ENCODE measurements at regions not wholly inside any gene's neighbourhood (a gene's known extent, or its start where the extent isn't known, plus 50 kb on each side); places are given as distances from the start of the nearest gene placed in this dataset.

GRCh38 chr2:7450833-7451190, 533.6 kb downstream of the RNF144A start:
- H3K36me3 Mint-ChIP-seq (ENCODE audit: insufficient read depth, unreplicated experiment) = no peaks in the 10 kb centered on the region
- H3K27me3 ChIP-seq (replicated peaks; ENCODE audit: control insufficient read depth, insufficient read depth, low read length) = no peaks in the 10 kb centered on the region; the same call in none of the 2 replicates
- POLR2A ChIA-PET = no interaction called here
- no peak overlapping the region for H3K27ac Mint-ChIP-seq (ENCODE audit: unreplicated experiment)
- no peak overlapping the region for H3K4me3 ChIP-seq (ENCODE audit: low read depth, low read length)
- intact Hi-C loops (cut with micrococcal nuclease; ENCODE audit: unreplicated experiment) = no loop called here
- no peak overlapping the region for H3K4me3 Mint-ChIP-seq (ENCODE audit: unreplicated experiment)
- no peaks in the 10 kb centered on the region for H3K4me1 Mint-ChIP-seq (ENCODE audit: low read depth, unreplicated experiment)
- DNase-seq = no peak
- no peaks in the 10 kb centered on the region for H3K9me3 ChIP-seq
- BruUV-seq (replicated peaks) = no TSS peak
- no peaks in the 10 kb centered on the region for H3K36me3 ChIP-seq (ENCODE audit: control insufficient read depth, insufficient read depth, low read length)
- H3K4me1 ChIP-seq = no peaks in the 10 kb centered on the region
- TF ChIP-seq CTCF (IDR thresholded peaks at IDR 0.05; ENCODE audit: insufficient read depth in 1 of 2, low read depth in 1 of 2, low read length in 1 of 2, severe bottlenecking in 1 of 2, unreplicated experiment in 1 of 2) = no peak
- peaks cover 13% of the 10 kb centered on the region for H3K27me3 Mint-ChIP-seq (ENCODE audit: insufficient read depth, unreplicated experiment)
- CTCF ChIA-PET = no interaction called here
- no peaks in the 10 kb centered on the region for H3K9me3 Mint-ChIP-seq (ENCODE audit: unreplicated experiment)

- DNase-seq = no peak
- Mint-ChIP-seq H3K27me3 (ENCODE audit: insufficient read depth, unreplicated experiment) (peaks cover 13% of the 10 kb centered on the region), H3K27ac (ENCODE audit: unreplicated experiment) (no peak overlapping the region), H3K4me3 (ENCODE audit: unreplicated experiment) (no peak overlapping the region), H3K9me3 (ENCODE audit: unreplicated experiment) (no peaks in the 10 kb centered on the region), H3K4me1 (ENCODE audit: low read depth, unreplicated experiment) (no peaks in the 10 kb centered on the region), H3K36me3 (ENCODE audit: insufficient read depth, unreplicated experiment) (no peaks in the 10 kb centered on the region)
- Histone ChIP-seq H3K36me3 (ENCODE audit: control insufficient read depth, insufficient read depth, low read length) (no peaks in the 10 kb centered on the region), H3K27me3 (replicated peaks; ENCODE audit: control insufficient read depth, insufficient read depth, low read length) (no peaks in the 10 kb centered on the region; the same call in none of the 2 replicates), H3K4me3 (ENCODE audit: low read depth, low read length) (no peak overlapping the region), H3K9me3 (no peaks in the 10 kb centered on the region), H3K4me1 (no peaks in the 10 kb centered on the region)
- no peak for TF ChIP-seq CTCF (IDR thresholded peaks at IDR 0.05; ENCODE audit: insufficient read depth in 1 of 2, low read depth in 1 of 2, low read length in 1 of 2, severe bottlenecking in 1 of 2, unreplicated experiment in 1 of 2)
- CTCF ChIA-PET = no interaction called here
- intact Hi-C loops (cut with micrococcal nuclease; ENCODE audit: unreplicated experiment) = no loop called here
- BruUV-seq (replicated peaks) = no TSS peak
- POLR2A ChIA-PET = no interaction called here
These were observed 535.1 kb downstream of the RNF144A start for GRCh38 chr2:7452110-7452876.

- ChIA-PET POLR2A (no interaction called here), CTCF (no interaction called here)
- Mint-ChIP-seq H3K4me1 (ENCODE audit: low read depth, unreplicated experiment) (no peaks in the 10 kb centered on the region), H3K27ac (ENCODE audit: unreplicated experiment) (no peak overlapping the region), H3K4me3 (ENCODE audit: unreplicated experiment) (no peak overlapping the region), H3K36me3 (ENCODE audit: insufficient read depth, unreplicated experiment) (no peaks in the 10 kb centered on the region), H3K9me3 (ENCODE audit: unreplicated experiment) (no peaks in the 10 kb centered on the region), H3K27me3 (ENCODE audit: insufficient read depth, unreplicated experiment) (peaks cover 7% of the 10 kb centered on the region)
- intact Hi-C loops (cut with micrococcal nuclease; ENCODE audit: unreplicated experiment) = no loop called here
- Histone ChIP-seq H3K4me1 (no peaks in the 10 kb centered on the region), H3K4me3 (ENCODE audit: low read depth, low read length) (no peak overlapping the region), H3K9me3 (no peaks in the 10 kb centered on the region), H3K27me3 (replicated peaks; ENCODE audit: control insufficient read depth, insufficient read depth, low read length) (no peaks in the 10 kb centered on the region; the same call in none of the 2 replicates), H3K36me3 (ENCODE audit: control insufficient read depth, insufficient read depth, low read length) (no peaks in the 10 kb centered on the region)
- TF ChIP-seq CTCF (IDR thresholded peaks at IDR 0.05; ENCODE audit: insufficient read depth in 1 of 2, low read depth in 1 of 2, low read length in 1 of 2, severe bottlenecking in 1 of 2, unreplicated experiment in 1 of 2) = no peak
- no peak for DNase-seq
- BruUV-seq (replicated peaks) = no TSS peak
These were observed 537.4 kb downstream of the RNF144A start for GRCh38 chr2:7454592-7454991.

Data from Caco-2 (cell line).